22Rv1 (cell line): ENCODE measurements at regions not wholly inside any gene's neighbourhood (a gene's known extent, or its start where the extent isn't known, plus 50 kb on each side); places are given as distances from the start of the nearest gene placed in this dataset.

Experiments
- ZFX ChIP-seq: fragments of 450-650 bp; IDR thresholded peaks from 2 replicates; pipeline ENCODE4 v1.6.1; 2017; ENCODE audit warnings: antibody characterized with exemption, borderline replicate concordance
- TF ChIP-seq, protein P1 (sequence below): fragments of 450-650 bp; IDR thresholded peaks from 2 replicates; pipeline ENCODE4 v1.5.1; 2017; ENCODE audit warnings: mild to moderate bottlenecking

DNA sequence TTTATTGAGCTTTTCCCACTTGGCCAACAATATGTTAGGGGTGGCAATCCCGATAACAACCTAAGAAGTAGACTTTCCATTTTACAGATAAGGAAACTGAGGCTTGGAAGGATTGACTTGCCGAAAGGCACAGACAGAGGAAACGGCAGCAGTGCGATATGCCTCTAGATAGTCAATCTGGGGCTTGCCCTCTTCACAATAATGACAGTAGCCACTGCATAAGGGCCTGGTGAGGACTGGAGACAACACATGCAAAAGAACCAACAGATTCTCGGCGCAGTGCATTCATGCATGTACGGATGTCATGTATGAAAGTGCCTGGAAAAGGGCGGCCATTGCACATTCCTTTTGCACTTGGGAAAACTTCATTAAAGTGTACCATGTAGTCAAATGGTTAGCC is 811.2 kb downstream of the RNF144A start:
- TF ChIP-seq, protein P1, sequence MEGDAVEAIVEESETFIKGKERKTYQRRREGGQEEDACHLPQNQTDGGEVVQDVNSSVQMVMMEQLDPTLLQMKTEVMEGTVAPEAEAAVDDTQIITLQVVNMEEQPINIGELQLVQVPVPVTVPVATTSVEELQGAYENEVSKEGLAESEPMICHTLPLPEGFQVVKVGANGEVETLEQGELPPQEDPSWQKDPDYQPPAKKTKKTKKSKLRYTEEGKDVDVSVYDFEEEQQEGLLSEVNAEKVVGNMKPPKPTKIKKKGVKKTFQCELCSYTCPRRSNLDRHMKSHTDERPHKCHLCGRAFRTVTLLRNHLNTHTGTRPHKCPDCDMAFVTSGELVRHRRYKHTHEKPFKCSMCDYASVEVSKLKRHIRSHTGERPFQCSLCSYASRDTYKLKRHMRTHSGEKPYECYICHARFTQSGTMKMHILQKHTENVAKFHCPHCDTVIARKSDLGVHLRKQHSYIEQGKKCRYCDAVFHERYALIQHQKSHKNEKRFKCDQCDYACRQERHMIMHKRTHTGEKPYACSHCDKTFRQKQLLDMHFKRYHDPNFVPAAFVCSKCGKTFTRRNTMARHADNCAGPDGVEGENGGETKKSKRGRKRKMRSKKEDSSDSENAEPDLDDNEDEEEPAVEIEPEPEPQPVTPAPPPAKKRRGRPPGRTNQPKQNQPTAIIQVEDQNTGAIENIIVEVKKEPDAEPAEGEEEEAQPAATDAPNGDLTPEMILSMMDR: no peak
- no peak for TF ChIP-seq ZFX
